ENCODE measurements at regions not wholly inside any gene's neighbourhood (a gene's known extent, or its start where the extent isn't known, plus 50 kb on each side); places are given as distances from the start of the nearest gene placed in this dataset.

DNA sequence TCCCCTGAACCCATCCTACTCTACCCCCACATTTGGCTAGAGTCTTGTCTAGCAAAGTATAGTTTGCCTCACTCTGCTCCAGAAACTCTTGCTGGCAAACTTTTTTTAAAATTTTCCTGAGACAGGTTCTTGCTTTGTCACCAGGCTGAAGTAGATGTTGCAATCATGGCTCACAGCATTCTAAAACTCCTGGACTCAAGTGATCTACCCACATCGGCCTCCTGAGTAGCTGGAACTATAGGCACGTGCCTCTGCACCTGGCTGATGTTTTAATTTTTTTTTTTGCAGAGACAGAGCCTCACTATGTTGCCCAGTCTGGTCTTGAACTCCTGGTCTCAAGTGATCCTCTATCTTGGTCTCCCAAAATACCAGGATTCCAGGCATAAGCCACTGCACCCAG, 175.8 kb upstream of the FBXL17 start:
- Histone ChIP-seq H3K27me3 (ENCODE audit: insufficient read depth) (no peaks in the 10 kb centered on the region), H3K4me3 (no peak overlapping the region), H3K9me2 (ENCODE audit: insufficient read depth) (peaks cover 17% of the 10 kb centered on the region), H2AFZ (0 out of 2 replicates have a peak overlapping the region, but pooled peaks have one; percentile 32), H3K4me2 (no peak overlapping the region), H3K36me3 (ENCODE audit: insufficient read depth) (no peaks in the 10 kb centered on the region), H3K27ac (ENCODE audit: low read depth) (no peak overlapping the region), H3F3A (replicated peaks; ENCODE audit: low read depth) (no peaks in the 10 kb centered on the region; the same call in 1 of the 2 replicates), H3K4me1 (ENCODE audit: insufficient read depth) (peaks cover 21% of the 10 kb centered on the region), H3K79me2 (replicated peaks; ENCODE audit: insufficient read depth) (no peaks in the 10 kb centered on the region), H4K20me1 (replicated peaks; ENCODE audit: insufficient read depth) (no peaks in the 10 kb centered on the region)
- peaks cover 18% of the 10 kb centered on the region for H3K36me3 Mint-ChIP-seq (ENCODE audit: low read depth)
- no peak overlapping the region for H3K27ac Mint-ChIP-seq
- TF ChIP-seq NANOG (IDR thresholded peaks at IDR 0.05; ENCODE audit: borderline replicate concordance) (no peak), STAT1 (IDR thresholded peaks at IDR 0.05; ENCODE audit: unreplicated experiment) (no peak), EZH2 (IDR thresholded peaks at IDR 0.05; ENCODE audit: low read depth, unreplicated experiment) (no peak), ZNF331 (CRISPR knock-in tag; IDR thresholded peaks at IDR 0.05; ENCODE audit: low read depth) (no peak), JUNB (IDR thresholded peaks at IDR 0.05; ENCODE audit: unreplicated experiment) (no peak), POLR2AphosphoS5 (IDR thresholded peaks at IDR 0.05; ENCODE audit: low read depth) (no peak)
- TF ChIP-seq, protein P1, sequence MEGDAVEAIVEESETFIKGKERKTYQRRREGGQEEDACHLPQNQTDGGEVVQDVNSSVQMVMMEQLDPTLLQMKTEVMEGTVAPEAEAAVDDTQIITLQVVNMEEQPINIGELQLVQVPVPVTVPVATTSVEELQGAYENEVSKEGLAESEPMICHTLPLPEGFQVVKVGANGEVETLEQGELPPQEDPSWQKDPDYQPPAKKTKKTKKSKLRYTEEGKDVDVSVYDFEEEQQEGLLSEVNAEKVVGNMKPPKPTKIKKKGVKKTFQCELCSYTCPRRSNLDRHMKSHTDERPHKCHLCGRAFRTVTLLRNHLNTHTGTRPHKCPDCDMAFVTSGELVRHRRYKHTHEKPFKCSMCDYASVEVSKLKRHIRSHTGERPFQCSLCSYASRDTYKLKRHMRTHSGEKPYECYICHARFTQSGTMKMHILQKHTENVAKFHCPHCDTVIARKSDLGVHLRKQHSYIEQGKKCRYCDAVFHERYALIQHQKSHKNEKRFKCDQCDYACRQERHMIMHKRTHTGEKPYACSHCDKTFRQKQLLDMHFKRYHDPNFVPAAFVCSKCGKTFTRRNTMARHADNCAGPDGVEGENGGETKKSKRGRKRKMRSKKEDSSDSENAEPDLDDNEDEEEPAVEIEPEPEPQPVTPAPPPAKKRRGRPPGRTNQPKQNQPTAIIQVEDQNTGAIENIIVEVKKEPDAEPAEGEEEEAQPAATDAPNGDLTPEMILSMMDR (conservative IDR thresholded peaks at IDR 0.05; ENCODE audit: low read depth in 2 of 2): no peak
- TF ChIP-seq, protein P2, sequence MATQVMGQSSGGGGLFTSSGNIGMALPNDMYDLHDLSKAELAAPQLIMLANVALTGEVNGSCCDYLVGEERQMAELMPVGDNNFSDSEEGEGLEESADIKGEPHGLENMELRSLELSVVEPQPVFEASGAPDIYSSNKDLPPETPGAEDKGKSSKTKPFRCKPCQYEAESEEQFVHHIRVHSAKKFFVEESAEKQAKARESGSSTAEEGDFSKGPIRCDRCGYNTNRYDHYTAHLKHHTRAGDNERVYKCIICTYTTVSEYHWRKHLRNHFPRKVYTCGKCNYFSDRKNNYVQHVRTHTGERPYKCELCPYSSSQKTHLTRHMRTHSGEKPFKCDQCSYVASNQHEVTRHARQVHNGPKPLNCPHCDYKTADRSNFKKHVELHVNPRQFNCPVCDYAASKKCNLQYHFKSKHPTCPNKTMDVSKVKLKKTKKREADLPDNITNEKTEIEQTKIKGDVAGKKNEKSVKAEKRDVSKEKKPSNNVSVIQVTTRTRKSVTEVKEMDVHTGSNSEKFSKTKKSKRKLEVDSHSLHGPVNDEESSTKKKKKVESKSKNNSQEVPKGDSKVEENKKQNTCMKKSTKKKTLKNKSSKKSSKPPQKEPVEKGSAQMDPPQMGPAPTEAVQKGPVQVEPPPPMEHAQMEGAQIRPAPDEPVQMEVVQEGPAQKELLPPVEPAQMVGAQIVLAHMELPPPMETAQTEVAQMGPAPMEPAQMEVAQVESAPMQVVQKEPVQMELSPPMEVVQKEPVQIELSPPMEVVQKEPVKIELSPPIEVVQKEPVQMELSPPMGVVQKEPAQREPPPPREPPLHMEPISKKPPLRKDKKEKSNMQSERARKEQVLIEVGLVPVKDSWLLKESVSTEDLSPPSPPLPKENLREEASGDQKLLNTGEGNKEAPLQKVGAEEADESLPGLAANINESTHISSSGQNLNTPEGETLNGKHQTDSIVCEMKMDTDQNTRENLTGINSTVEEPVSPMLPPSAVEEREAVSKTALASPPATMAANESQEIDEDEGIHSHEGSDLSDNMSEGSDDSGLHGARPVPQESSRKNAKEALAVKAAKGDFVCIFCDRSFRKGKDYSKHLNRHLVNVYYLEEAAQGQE (IDR thresholded peaks at IDR 0.05; ENCODE audit: unreplicated experiment): no peak
- TF ChIP-seq, protein P3, sequence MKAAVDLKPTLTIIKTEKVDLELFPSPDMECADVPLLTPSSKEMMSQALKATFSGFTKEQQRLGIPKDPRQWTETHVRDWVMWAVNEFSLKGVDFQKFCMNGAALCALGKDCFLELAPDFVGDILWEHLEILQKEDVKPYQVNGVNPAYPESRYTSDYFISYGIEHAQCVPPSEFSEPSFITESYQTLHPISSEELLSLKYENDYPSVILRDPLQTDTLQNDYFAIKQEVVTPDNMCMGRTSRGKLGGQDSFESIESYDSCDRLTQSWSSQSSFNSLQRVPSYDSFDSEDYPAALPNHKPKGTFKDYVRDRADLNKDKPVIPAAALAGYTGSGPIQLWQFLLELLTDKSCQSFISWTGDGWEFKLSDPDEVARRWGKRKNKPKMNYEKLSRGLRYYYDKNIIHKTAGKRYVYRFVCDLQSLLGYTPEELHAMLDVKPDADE (IDR thresholded peaks at IDR 0.05): no peak
- H3K9me3 Mint-ChIP-seq: peaks cover 22% of the 10 kb centered on the region; the same call in 2 of the 3 replicates
- H3K4me1 Mint-ChIP-seq: peaks cover 30% of the 10 kb centered on the region
- ATAC-seq (no peak), DNase-seq (ENCODE audit: low spot score) (no peak)
- H3K4me3 Mint-ChIP-seq: no peak overlapping the region
- no peaks in the 10 kb centered on the region for H3K27me3 Mint-ChIP-seq (ENCODE audit: insufficient read depth, low read depth, poor library complexity)

All from GM23338 (cell line).